D721Med (cell line): ENCODE measurements at regions not wholly inside any gene's neighbourhood (a gene's known extent, or its start where the extent isn't known, plus 50 kb on each side); places are given as distances from the start of the nearest gene placed in this dataset.

Experiments
- DNase-seq: peaks from one replicate; pipeline ENCODE4 v3.0.0; 2011; ENCODE audit warnings: low spot score; ENCODE audit not compliant: insufficient read length
- FAIRE-seq: peaks from 2 replicates; lab custom pipeline; 2011; peaks lifted over from hg19 to GRCh38; lab: Jason Lieb, UNC
- TF ChIP-seq, protein P1 (sequence below): IDR thresholded peaks from 2 replicates; pipeline ENCODE4 v1.5.1; 2012; ENCODE audit warnings: mild to moderate bottlenecking, control low read depth; ENCODE audit not compliant: insufficient read depth; ENCODE audit errors: missing control alignments

DNA sequence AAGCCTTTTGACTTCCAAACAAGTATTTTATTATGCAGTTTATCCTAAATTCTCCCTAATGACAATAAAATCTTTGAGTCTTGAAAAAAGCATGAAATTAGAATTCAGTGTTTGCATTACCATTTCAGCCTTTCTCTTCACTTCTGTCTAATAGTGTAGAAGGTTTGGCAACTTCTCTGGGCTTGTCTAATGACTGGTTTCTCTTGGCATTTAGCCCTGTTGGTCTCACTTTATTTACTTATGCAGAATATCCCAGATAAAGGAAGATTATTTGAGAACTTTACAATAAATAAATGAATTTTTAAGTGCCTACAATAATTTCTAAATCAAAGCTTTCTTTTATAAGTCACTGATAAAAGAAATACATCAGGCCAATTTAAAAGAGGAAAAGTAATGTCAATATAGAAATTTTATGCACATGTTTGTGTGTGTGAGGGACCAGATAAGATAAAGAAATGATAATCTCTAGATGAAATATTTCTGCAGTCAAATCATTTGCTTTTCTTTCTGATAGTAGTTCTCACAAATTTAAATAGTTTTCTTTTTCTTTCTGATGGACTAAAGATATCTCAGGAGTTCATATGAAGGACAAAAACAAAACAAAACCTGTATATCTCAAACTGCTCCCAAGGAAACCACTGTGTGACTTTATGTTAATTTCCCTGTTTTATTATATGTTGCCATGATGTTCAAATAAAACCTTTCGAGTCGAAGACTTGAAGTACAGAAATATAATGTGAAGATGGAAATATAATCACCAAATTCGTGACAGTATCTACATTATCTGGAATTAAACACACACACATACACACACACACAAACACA, 533.1 kb upstream of the CBLB start:
- TF ChIP-seq, protein P1, sequence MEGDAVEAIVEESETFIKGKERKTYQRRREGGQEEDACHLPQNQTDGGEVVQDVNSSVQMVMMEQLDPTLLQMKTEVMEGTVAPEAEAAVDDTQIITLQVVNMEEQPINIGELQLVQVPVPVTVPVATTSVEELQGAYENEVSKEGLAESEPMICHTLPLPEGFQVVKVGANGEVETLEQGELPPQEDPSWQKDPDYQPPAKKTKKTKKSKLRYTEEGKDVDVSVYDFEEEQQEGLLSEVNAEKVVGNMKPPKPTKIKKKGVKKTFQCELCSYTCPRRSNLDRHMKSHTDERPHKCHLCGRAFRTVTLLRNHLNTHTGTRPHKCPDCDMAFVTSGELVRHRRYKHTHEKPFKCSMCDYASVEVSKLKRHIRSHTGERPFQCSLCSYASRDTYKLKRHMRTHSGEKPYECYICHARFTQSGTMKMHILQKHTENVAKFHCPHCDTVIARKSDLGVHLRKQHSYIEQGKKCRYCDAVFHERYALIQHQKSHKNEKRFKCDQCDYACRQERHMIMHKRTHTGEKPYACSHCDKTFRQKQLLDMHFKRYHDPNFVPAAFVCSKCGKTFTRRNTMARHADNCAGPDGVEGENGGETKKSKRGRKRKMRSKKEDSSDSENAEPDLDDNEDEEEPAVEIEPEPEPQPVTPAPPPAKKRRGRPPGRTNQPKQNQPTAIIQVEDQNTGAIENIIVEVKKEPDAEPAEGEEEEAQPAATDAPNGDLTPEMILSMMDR: no peak
- no peak for FAIRE-seq
- no peak for DNase-seq

GRCh38 chr3:106403371-106404145, 534.7 kb upstream of the CBLB start:
- TF ChIP-seq, protein P1: no peak
- DNase-seq (no peak), FAIRE-seq (no peak)

- TF ChIP-seq, protein P1: no peak
- FAIRE-seq (no peak), DNase-seq (no peak)
Measured at GRCh38 chr3:106413683-106414082, 544.9 kb upstream of the CBLB start.

DNA sequence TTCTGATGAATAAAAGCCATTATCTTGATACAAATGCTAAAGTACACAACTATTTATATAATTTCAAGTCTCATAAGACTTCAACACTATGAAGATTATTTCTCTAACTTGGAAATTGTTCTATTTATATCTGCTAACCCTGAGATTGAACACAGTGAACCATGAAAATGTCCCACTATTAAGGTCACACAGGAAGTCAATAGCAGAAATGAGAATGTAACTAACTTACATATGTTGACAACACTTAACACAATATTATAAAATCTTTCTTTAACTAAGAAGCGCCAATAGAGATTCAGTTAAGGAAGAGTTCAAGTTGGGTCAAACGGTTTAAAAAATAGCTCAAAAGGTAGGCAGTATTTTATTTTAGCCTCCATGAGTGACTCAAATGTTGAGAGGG, 551.8 kb upstream of the CBLB start:
- DNase-seq (no peak), FAIRE-seq (no peak)
- TF ChIP-seq, protein P1: no peak

DNA sequence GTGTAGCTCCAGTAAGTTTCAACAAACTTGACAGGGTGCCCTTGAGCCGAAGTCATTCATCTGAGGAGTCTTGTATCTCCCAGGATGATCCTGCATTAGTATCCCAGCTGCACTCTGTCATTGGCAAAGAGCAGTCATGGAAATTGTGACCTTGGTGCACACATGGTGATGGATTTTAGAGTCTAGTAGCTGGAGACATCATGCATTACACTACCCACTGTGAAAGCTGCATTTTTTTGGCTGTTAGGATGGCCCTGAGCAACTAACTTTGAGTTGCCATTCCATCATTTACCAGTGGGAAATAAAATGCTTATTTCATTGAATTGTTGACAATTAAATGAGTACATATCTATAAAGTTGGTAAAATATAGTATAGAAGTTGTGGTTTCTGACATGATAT, 552.6 kb upstream of the CBLB start:
- no peak for FAIRE-seq
- TF ChIP-seq, protein P1: no peak
- DNase-seq: no peak

- TF ChIP-seq, protein P1: no peak
- FAIRE-seq: no peak
- DNase-seq: no peak
Measured at GRCh38 chr3:106421909-106422308, 553.1 kb upstream of the CBLB start.
